CD14-positive monocyte (primary cell): ENCODE measurements at regions not wholly inside any gene's neighbourhood (a gene's known extent, or its start where the extent isn't known, plus 50 kb on each side); places are given as distances from the start of the nearest gene placed in this dataset.

Source experiments
- DNase-seq, 3 donors: peaks; one replicate each; pipeline ENCODE4 v3.0.0-alpha.2; 2011 to 2022
- H2AFZ ChIP-seq: 2 replicates; pipeline ENCODE4 v1.6.0; 2012; ENCODE audit warnings: mild to moderate bottlenecking, low read depth, low read length, inconsistent platforms; ENCODE audit not compliant: insufficient read depth, poor library complexity, severe bottlenecking
- H3K27ac ChIP-seq, 2 donors: 1 replicate in 1 of 2; 2 replicates in 1 of 2; pipeline ENCODE4 v1.5.1; 2012 to 2013; ENCODE audit warnings: low read length in 2 of 2, control low read depth in 1 of 2, inconsistent platforms in 1 of 2, low read depth in 1 of 2, mild to moderate bottlenecking in 1 of 2
- H3K27me3 ChIP-seq, 2 donors: one replicate each; pipeline versions ENCODE4 v1.6.0 to v1.6.1; 2011 to 2013; ENCODE audit warnings: low read length in 2 of 2; ENCODE audit not compliant: control insufficient read depth in 2 of 2, insufficient read depth in 2 of 2
- H3K36me3 ChIP-seq, 2 donors: replicated peaks in 1 of 2; 1 replicate in 1 of 2; 2 replicates in 1 of 2; pipeline versions ENCODE4 v1.5.1 to v1.6.1; 2012 to 2013; ENCODE audit warnings: low read length in 2 of 2, control low read depth in 1 of 2, inconsistent platforms in 1 of 2, mild to moderate bottlenecking in 1 of 2; ENCODE audit not compliant: insufficient read depth in 2 of 2, control insufficient read depth in 1 of 2
- H3K4me1 ChIP-seq, 2 donors: 1 replicate in 1 of 2; 2 replicates in 1 of 2; pipeline versions ENCODE4 v1.5.1 to v1.6.1; 2012 to 2013; ENCODE audit warnings: low read length in 2 of 2, control low read depth in 1 of 2, inconsistent platforms in 1 of 2, mild to moderate bottlenecking in 1 of 2, moderate library complexity in 1 of 2; ENCODE audit not compliant: insufficient read depth in 2 of 2, control insufficient read depth in 1 of 2
- H3K4me2 ChIP-seq: replicated peaks from 2 replicates; pipeline ENCODE3; 2012; ENCODE audit warnings: low read length, moderate library complexity, mild to moderate bottlenecking; ENCODE audit not compliant: poor library complexity, severe bottlenecking; ENCODE audit errors: extremely low read depth
- H3K4me3 ChIP-seq, 3 experiments: fragments of 200-600 bp in 1 of 3; sonication (generic) in 1 of 3; replicated peaks in 1 of 3; 1 replicate in 2 of 3; 2 replicates in 1 of 3; pipeline ENCODE4 v1.5.1; 2011 to 2013; ENCODE audit warnings: low read length in 3 of 3, mild to moderate bottlenecking in 3 of 3, control low read depth in 2 of 3, low read depth in 2 of 3, inconsistent platforms in 1 of 3, moderate library complexity in 1 of 3
- H3K79me2 ChIP-seq: 2 replicates; pipeline ENCODE4 v1.6.0; 2012; ENCODE audit warnings: mild to moderate bottlenecking, control low read depth, inconsistent platforms, low read length, moderate library complexity; ENCODE audit not compliant: insufficient read depth
- H3K9ac ChIP-seq: 2 replicates; pipeline ENCODE4 v1.6.0; 2017; ENCODE audit warnings: low read length, mild to moderate bottlenecking; ENCODE audit not compliant: insufficient read depth, poor library complexity, severe bottlenecking
- H3K9me3 ChIP-seq, 2 donors: replicated peaks in 1 of 2; 1 replicate in 1 of 2; 2 replicates in 1 of 2; pipeline versions ENCODE4 v1.5.1 to v1.6.1; 2012 to 2013; ENCODE audit warnings: low read length in 2 of 2, control low read depth in 1 of 2; ENCODE audit not compliant: control insufficient read depth in 1 of 2, insufficient read depth in 1 of 2
- H4K20me1 ChIP-seq: 2 replicates; pipeline ENCODE4 v1.6.0; 2012; ENCODE audit warnings: mild to moderate bottlenecking, low read length, control low read depth, moderate library complexity; ENCODE audit not compliant: insufficient read depth
- H3K27ac Mint-ChIP-seq, 7 donors: one replicate each; pipeline ENCODE4 v1.8.0; 2020; ENCODE audit warnings: mild to moderate bottlenecking in 7 of 7, mixed read lengths in 7 of 7, moderate library complexity in 6 of 7, inconsistent platforms in 2 of 7
- H3K27me3 Mint-ChIP-seq, 3 donors: one replicate each; pipeline ENCODE4 v1.8.0; 2021 to 2022; ENCODE audit warnings: low read depth in 3 of 3, mild to moderate bottlenecking in 3 of 3, mixed read lengths in 3 of 3, moderate library complexity in 3 of 3, inconsistent platforms in 1 of 3
- H3K36me3 Mint-ChIP-seq, 2 donors: one replicate each; pipeline ENCODE4 v1.8.0; 2020; ENCODE audit warnings: mixed read lengths in 2 of 2, inconsistent platforms in 1 of 2, mild to moderate bottlenecking in 1 of 2
- H3K4me1 Mint-ChIP-seq: one replicate; pipeline ENCODE4 v1.8.0; 2020; ENCODE audit warnings: mild to moderate bottlenecking, mixed read lengths
- H3K4me3 Mint-ChIP-seq, 2 donors: one replicate each; pipeline ENCODE4 v1.8.0; 2020; ENCODE audit warnings: mild to moderate bottlenecking in 2 of 2, mixed read lengths in 2 of 2, moderate library complexity in 1 of 2
- H3K9me3 Mint-ChIP-seq, 7 donors: one replicate each; pipeline ENCODE4 v1.8.0; 2020 to 2022; ENCODE audit warnings: mixed read lengths in 7 of 7, mild to moderate bottlenecking in 6 of 7, moderate library complexity in 6 of 7, inconsistent platforms in 2 of 7
- WGBS: methylation state at CpG from one replicate; pipeline ENCODE4 v1.1.5; 2013; ENCODE audit warnings: missing lambda C conversion rate; ENCODE audit not compliant: insufficient coverage; 5-methylcytosine and 5-hydroxymethylcytosine counted together
- intact Hi-C, 2 donors: fragments of 100-400 bp; cut with micrococcal nuclease; formaldehyde crosslinking; loops; one replicate each; pipeline versions ENCODE4 v1.15.0 to v1.15.1; 2023
- TF ChIP-seq, protein P1 (sequence below): fragments of 200-600 bp; IDR thresholded peaks from one replicate; pipeline ENCODE4 v1.8.0; 2022; ENCODE audit warnings: antibody characterized with exemption, mild to moderate bottlenecking

DNA sequence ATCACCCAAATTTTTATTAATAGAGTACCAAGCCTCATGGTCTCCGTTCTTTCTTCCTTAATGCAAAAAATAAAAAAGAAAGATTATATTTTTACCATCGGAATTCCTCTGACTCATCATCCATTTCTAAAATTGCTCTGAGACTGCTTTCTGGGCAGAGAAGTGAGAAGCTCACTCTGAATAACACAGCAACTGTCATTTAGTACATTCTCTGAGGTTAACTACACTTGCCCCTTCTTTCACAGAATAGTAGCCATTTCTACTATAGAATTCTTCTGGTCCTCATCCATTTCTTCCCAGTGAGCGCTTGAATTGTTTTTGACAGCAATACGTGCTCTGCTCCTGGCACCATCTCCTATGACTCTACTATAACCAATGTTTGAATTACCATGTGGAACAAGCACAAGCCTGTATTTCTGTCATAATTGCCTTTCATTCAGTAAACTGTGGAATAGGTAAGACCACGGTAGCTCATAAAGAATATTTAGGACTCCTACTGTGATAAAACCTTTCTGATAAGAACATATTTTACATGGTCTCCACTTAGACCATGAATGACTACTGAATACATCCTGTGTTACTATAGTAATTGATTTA is 435.5 kb upstream of the NRSN1 start:
- Histone ChIP-seq H4K20me1 (no peaks in the 10 kb centered on the region), H3K4me3 (no peak overlapping the region), H3K27me3 (no peaks in the 10 kb centered on the region), H3K36me3 (no peaks in the 10 kb centered on the region), H3K4me2 (no peak overlapping the region), H2AFZ (no peak overlapping the region), H3K9ac (no peak overlapping the region), H3K27ac (no peak overlapping the region), H3K79me2 (no peaks in the 10 kb centered on the region), H3K9me3 (peaks cover 4 to 8% of the 10 kb centered on the region in 2 donors), H3K4me1 (no peaks in the 10 kb centered on the region)
- TF ChIP-seq, protein P1, sequence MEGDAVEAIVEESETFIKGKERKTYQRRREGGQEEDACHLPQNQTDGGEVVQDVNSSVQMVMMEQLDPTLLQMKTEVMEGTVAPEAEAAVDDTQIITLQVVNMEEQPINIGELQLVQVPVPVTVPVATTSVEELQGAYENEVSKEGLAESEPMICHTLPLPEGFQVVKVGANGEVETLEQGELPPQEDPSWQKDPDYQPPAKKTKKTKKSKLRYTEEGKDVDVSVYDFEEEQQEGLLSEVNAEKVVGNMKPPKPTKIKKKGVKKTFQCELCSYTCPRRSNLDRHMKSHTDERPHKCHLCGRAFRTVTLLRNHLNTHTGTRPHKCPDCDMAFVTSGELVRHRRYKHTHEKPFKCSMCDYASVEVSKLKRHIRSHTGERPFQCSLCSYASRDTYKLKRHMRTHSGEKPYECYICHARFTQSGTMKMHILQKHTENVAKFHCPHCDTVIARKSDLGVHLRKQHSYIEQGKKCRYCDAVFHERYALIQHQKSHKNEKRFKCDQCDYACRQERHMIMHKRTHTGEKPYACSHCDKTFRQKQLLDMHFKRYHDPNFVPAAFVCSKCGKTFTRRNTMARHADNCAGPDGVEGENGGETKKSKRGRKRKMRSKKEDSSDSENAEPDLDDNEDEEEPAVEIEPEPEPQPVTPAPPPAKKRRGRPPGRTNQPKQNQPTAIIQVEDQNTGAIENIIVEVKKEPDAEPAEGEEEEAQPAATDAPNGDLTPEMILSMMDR, result no peak
- WGBS, result 100% methylated on average over 2 of the region's 5 CpGs
- Mint-ChIP-seq H3K27me3 (no peaks in the 10 kb centered on the region), H3K4me1 (no peaks in the 10 kb centered on the region), H3K4me3 (no peak overlapping the region), H3K36me3 (no peaks in the 10 kb centered on the region), H3K27ac (no peak overlapping the region), H3K9me3 (peaks cover 0 to 5% (median 3%) of the 10 kb centered on the region in 7 donors)
- DNase-seq, result no peak
- intact Hi-C loops, result no loop called here

DNA sequence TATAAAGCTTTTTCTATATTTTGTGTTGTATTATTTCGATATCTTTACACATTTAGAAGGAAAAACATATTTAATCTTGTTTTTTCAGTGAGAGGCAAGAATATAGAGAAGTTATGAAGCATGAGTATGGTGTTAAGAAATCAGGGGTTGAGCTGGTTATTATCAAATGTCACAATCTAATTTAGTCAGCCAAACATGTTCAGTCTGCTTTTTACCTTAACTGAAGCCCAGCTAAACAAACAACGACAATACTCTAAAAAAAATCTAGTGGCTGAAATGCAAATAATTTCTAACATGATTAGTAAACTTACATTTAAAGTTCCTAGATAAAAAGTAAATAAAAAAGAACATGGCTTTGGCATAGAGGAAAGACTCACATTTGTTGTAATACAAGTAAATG is 433.8 kb upstream of the NRSN1 start:
- Histone ChIP-seq H3K4me1 (no peaks in the 10 kb centered on the region), H3K27me3 (no peaks in the 10 kb centered on the region), H3K27ac (no peak overlapping the region), H3K9me3 (peaks cover 4 to 8% of the 10 kb centered on the region in 2 donors), H4K20me1 (no peaks in the 10 kb centered on the region), H3K36me3 (no peaks in the 10 kb centered on the region), H3K9ac (no peak overlapping the region), H3K4me3 (no peak overlapping the region), H3K4me2 (no peak overlapping the region), H2AFZ (no peak overlapping the region), H3K79me2 (no peaks in the 10 kb centered on the region)
- peaks cover 0 to 5% (median 3%) of the 10 kb centered on the region in 7 donors for H3K9me3 Mint-ChIP-seq
- no CpG with 5 or more reads among the region's 2 CpGs for WGBS
- TF ChIP-seq, protein P1, result no peak
- H3K36me3 Mint-ChIP-seq, result no peaks in the 10 kb centered on the region
- no peak for DNase-seq
- intact Hi-C loops, result no loop called here
- H3K27ac Mint-ChIP-seq, result no peak overlapping the region
- no peaks in the 10 kb centered on the region for H3K27me3 Mint-ChIP-seq
- no peaks in the 10 kb centered on the region for H3K4me1 Mint-ChIP-seq
- no peak overlapping the region for H3K4me3 Mint-ChIP-seq
